ELR (cell line): ENCODE measurements at regions not wholly inside any gene's neighbourhood (a gene's known extent, or its start where the extent isn't known, plus 50 kb on each side); places are given as distances from the start of the nearest gene placed in this dataset.

ENCODE experiments used
- DNase-seq: peaks from one replicate; pipeline ENCODE4 v3.0.0-alpha.2; 2015; ENCODE audit warnings: low read depth

DNA sequence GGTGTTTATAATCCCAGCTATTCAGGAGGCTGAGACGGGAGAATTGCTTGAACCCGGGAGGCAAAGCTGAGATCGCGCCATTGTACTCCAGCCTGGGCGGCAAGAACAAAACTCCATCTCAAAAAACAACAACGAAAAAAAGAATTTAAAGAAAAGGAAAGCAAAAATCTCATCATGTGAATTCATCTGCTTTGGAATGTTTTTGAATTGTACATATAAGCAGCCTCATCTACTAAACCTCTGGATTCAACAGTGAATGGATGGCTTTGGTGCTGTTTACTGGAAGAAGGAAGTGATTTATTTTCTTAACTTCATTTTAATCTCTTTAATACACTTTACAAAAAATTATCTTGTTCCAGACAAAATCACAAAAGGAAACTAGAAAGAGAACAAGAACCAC lies 51.8 kb upstream of the PNRC1 start:
- no peak for DNase-seq

DNA sequence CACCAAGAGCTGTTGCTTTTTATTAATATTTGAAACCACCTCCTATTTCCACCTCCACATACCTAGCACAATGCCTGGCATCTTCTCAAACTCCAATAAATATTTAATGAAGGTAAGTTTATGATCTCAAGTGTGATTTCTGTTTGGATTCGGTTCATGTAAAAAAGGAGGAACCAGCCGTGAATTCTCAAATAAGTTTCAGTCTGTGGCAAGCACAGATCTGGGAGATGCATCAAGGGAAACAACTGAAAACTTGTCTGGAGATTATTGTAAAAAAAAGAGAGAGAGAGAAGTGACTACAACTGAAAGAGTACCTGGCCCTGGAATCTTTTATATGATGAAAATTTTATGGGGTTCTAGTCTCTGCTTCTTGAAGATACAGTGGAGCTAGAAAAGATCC lies 52.8 kb upstream of the PNRC1 start:
- no peak for DNase-seq

DNA sequence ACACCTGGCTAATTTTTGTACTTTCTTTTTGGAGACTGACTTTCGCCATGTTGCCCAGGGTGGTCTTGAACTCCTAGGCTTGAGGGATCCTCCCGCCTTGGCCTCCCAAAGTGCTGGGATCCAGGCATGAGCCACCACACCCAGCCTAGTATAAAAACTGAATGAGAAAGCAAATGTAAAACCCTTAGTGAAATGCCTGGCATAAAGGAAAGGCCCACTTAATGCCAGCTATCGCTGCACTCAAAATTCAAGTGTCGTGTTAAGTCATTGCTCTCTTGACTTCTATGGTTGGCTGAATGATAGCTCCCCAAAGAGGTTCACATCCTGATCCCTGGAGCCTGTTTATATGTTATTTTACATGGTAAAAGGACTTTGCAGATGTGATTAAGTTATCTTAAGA lies 54.4 kb upstream of the PNRC1 start:
- no peak for DNase-seq

DNA sequence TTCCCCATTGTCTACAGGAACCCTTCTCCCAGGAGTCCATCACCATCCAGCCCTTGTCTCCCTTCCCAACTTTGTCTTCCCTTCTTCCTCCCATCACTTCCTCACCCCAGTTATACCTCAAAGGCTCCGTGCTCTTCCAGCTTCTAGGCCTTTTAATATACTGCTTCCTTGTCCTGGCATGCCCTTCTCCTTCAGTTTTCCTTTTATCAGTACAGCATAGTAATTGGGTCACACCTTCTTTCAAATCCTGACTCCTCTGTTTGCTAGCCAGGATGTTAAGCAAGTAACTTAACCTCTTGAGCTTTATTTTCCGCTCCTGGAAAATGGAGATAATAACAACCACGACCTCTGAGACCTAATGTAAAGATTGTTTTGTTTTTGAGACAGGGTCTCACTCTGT lies 54.9 kb upstream of the PNRC1 start:
- DNase-seq, result no peak

DNA sequence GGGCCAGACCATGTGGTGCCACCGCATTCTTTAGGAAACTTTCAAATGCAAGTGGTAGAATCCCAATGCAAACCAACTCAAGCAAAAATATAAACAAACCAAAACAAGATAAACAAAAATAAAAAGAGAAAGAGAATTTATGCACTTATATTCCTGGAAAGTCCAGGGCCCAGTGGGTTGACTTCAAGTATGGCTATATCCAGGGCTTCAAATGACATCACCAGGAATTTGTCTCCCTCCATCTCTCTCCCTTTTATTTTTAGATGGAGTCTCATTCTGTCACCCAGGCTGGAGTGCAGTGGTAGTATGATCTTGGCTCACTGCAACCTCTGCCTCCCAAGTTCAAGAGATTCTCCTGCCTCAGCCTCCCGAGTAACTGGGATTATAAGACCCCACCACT lies 56.1 kb upstream of the PNRC1 start:
- DNase-seq, result no peak

DNA sequence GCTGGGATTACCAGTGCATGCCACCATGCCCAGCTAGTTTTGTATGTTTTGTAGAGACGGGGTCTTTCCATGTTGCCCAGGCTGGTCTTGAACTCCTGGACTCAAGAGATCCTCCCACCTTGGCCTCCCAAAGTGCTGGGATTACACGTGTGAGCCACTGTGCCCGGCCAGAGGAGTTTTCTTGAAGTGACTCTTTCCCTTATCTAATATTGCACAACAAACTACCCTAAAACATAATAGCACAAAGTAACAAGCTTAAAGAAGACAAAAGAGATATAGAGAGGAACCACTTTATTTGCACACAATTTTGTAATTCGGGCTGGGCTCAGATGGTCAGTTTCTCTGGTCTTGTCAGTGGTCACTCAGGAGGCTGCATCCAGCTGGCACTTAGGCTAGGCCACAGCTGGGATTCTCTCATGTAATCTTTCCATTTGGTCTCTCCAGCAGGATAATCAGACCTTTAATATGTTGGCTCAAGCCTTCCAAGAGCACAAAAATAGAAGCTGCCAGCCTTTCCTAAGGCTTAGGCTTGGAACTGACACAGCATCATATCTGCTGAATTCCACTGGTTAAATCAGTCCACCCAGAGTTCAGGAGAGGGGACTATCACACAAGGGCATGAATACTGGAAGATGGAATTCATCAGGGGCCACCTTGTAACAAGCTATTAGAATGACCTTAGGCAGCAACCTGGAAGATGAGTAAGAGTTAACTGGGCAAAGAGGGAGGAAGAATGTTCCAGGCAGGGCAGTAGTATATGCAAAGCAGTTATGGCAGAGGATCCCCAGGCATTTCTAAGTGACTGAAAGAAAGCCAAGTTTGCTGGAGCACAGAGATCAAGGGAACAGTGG lies 56.7 kb upstream of the PNRC1 start:
- peak; percentile 29 for DNase-seq

DNA sequence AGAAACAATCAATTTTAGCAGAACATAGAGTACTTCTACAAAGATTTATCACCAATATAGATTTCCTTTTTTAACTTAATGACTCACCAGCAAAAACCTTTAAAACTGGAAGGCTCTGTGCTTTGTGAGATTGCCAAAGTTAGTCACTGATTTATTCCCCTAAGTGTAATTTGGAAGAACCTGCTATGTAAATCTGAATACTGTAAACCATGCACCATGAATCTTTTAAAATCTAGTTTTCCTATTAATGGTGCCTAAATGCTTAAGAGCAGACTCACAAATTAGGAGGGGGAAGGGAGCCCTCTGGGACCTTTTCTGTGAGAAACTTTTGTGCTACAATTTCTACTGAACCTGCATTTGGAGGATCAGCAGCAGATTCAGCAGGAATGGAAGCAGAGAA lies 57.8 kb upstream of the PNRC1 start:
- DNase-seq, result peak; percentile 37

DNA sequence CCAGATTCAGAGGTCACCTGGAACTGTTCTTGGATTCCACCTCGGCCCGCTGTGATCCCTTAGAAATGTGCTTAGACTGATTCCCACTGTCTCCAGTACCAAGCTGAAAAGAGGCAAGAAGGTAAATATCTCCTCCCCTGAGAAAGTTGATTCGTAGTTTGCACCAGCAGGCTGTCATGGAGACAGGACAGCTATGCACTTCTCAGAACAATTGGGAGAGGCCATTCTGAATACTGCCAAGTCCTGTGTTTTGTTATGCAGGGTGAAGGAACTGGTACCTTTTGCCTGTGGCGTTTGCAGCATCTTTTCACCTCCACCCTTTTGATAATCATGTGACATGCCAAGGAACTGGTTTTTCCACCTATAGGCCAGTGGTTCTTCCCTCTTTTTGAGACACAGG lies 58.2 kb upstream of the RNGTT start:
- DNase-seq, result no peak

DNA sequence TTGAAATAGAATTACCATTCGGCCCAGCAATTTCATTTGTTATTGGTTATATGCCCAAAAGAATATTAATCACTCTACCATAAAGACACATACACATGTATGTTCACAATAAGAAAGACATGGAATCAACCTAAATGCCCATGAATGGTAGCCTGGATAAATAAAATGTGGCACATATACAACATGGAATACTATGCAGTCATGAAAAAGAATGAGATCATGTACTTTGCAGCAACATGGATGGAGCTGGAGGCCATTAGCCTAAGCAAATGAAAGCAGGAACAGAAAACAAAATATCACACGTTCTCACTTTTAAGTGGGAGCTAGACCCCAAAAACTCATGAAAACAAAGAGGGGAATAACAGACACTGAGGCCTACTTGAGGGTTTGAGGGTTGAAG lies 52.6 kb upstream of the RNGTT start:
- DNase-seq, result no peak

DNA sequence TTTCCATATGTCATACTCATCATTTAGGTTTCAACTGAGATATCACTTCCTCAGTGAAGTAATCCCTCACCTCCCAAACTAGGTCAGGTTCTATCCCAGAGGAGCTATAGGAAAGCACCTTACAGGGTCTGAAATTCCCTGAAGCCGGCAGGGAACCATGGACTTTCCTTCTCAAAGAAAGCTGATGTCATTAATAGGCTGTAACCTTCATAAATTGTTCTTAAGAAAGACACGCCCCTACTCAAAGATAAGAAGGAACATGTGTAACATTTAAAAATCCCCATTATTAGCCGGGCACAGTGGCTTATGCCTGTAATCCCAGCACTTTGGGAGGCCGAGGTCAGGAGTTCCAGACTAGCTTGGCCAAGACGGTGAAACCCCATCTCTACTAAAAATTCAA lies 50.0 kb upstream of the RNGTT start:
- DNase-seq, result no peak
